NCI-H460 (cell line): ENCODE measurements at regions not wholly inside any gene's neighbourhood (a gene's known extent, or its start where the extent isn't known, plus 50 kb on each side); places are given as distances from the start of the nearest gene placed in this dataset.
"Not testable (repeated sequence)": the region's sequence is repeated elsewhere in the genome, so short reads cannot be mapped to it uniquely, and the experiment has no call there.

ENCODE experiments used
- DNase-seq: peaks from one replicate; pipeline ENCODE4 v3.0.0-alpha.2; 2016; ENCODE audit warnings: low read depth; ENCODE audit errors: extremely low read depth

GRCh38 chr22:49660794-49661781 lies 166.6 kb downstream of the BRD1 start:
- no peak for DNase-seq

- no peak for DNase-seq
These were observed 167.4 kb downstream of the BRD1 start for GRCh38 chr22:49660321-49660720.

DNA sequence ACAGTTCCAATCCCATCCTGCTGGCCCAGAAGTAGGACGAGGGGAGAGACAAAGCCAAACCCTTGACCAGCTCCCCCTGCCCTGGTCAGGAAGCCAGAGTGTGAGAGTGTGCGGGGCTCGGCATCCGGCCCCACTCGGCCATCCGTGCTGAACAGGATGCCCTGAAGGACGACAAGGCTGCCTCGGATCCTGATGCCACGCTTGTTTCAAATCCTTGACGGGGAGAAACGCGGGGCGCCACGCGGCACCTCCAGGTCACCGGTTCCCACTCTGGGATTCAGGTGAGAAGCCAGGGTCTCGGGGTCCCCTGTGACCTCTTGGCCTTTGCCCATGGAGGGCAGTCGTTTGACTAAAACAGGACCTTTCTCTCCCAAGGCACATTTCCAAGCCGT lies 167.8 kb downstream of the BRD1 start:
- DNase-seq, result no peak

- DNase-seq, result no peak
These were observed 168.3 kb downstream of the BRD1 start for GRCh38 chr22:49659281-49659923.

GRCh38 chr22:49658902-49659280 lies 168.8 kb downstream of the BRD1 start:
- DNase-seq, result no peak

DNA sequence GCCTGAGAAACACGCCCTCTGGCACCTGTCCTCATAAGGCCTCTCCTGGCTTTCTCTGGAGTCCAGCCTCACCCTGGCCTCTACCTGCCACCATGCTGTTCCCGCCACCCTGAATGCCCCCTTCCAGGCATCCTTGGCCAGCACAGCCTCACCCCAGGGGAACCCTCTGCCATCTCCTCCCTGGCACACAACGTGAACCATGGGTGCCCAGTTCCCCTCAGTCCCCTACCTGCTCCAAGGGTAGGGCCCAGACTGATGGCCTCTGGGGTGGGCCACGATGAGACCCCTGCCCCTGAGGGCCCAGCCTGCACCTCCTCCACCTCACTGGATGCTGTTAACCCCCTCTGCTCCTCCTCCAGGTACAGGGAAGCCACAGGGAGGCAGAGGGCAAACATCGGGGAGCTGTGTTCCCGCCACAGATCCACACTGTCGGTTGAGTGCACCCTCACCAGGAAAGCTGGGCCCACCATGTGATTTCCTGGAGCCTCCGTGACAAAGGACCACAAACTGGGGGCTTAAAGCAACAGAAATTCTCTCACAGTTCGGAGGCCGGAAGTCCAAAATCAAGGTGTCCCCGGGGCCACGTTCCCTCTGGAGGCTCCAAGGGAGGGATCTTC lies 169.6 kb downstream of the BRD1 start:
- DNase-seq, result no peak

DNA sequence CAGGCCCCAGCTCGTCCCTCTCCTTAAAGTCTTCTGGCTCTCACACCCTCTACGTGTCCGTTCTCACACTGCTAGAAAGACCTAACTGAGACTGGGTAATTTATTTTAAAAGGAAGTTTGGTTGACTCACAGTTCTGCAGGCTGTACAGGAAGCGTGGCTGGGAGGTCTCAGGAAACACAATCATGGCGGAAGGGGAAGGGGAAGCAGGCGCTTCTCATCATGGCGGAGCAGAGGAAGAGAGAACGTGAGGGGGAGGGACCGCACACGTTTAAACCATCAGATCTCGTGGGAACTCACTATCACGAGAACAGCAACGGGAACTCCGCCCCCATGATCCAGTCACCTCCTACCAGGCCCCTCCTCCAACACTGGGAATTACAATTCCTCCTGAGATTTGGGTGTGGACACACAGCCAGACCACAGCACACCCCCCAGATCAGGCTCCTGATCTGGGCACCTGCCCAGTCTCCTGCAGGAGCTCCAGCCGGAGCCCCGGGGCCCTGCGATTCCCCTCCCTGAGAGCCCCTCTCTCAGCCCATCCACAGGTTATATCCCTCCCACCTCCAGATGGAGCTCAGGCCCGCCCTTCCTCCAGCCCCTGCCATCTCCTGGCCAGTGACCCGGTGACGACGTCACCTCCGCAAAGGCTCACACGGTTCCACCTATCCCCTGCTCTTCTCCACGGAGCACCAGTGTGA lies 170.2 kb downstream of the BRD1 start:
- DNase-seq, result no peak

DNA sequence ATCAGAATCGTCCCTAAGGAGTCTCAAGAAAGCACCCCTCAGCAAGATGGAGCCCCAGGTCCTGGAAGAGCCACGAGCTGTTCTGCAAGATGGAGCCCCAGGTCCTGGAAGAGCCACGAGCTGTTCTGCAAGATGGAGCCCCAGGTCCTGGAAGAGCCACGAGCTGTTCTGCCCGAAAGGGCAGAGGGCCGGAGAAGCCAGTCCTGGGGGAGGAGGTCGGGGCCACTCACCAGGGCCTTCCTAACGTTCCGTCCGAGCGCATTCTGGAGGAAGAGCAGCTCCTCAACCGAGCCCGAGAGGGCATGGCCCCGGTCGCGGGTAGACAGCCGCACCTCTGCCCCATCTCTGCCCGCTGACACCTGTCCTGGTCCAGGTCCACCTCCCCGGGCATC lies 170.8 kb downstream of the BRD1 start:
- not testable (repeated sequence) for DNase-seq

GRCh38 chr22:49656291-49656851 lies 171.3 kb downstream of the BRD1 start:
- DNase-seq, result no peak

- no peak for DNase-seq
These were observed 172.4 kb downstream of the BRD1 start for GRCh38 chr22:49655168-49655812.

DNA sequence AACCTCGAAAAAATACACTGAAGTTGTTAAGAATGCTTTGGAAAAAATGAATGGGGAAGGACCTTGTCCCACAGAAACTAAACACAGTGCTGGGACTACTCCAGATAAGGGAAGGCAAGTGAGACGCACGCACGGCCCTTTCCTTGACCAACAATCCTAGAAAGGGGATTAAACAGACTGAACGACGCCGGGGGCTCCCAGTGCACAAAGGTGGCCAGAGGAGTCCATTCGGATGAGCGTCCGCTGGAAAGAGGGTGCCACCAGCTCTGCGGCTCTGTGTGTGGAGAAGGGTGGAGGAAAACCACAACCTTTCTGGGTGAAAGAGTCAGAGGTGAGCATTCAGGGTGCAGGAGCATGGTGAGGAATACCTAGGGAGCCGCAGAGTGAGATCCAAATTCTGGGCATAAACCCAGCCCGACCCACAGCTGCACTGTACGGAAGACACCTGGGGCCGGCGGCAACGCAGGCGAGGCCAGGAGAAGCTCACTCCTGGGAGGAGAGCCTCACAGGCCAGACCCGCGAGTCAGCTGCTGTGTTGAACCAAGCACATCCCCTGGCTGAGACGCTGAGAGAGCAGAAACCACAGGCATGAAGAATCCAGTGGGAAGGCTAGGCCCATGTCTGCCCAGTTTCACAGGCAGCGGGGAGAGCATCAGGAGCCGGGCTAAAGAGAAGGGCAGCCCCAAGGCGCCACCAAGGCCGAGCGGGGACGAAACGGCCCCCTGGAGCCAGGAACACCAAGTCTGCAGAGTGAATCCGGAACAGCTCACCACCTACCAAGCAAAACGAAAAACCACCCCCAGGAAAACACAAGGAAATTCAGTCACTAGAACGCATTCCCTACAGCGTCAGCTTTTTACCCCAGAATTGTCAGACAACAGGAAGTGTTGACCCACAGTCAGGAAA lies 177.1 kb downstream of the BRD1 start:
- no peak for DNase-seq

- no peak for DNase-seq
These were observed 178.3 kb downstream of the BRD1 start for GRCh38 chr22:49649166-49650068.

DNA sequence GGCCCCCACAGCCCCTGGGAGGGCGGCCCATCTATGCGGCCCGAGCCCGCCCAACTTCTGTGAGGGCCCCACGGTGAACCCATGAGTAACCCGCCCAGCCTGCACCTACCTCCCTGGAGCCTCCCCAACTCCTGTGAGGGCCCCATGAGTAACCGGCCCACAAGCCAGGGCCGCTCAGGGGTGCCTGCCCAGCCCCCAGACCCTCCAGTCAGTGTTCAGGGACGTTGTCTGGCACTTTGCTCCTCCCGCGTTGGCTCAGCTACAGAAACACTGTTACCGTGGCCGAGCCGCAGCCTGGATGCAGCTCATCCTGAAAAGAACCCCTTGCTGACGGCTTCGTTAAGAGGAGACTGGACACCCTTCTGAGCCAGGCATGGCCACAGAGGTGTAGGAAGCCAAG lies 179.6 kb downstream of the BRD1 start:
- no peak for DNase-seq

DNA sequence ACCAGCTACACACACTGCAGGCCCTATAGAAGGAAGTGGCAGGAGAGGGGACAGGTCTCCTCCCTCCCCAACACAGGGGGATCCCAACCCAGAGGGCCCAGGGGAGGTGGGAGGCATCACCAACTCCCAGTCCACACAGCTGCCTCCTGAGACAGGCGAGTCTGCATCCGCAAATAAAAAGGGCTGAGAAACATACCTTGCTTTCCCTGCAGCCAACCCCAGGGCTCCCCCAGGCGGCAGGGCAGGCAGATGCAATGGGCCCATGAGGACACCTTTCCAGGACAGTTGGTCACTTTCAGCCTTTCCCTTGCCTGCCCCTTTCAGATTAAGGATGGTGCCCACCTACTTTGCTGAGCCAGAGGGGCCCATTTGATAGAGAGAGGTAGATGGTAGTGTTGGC lies 180.0 kb downstream of the BRD1 start:
- DNase-seq, result no peak

GRCh38 chr22:49646876-49647275 lies 180.8 kb downstream of the BRD1 start:
- no peak for DNase-seq

GRCh38 chr22:49645791-49646550 lies 181.7 kb downstream of the BRD1 start:
- DNase-seq, result no peak

DNA sequence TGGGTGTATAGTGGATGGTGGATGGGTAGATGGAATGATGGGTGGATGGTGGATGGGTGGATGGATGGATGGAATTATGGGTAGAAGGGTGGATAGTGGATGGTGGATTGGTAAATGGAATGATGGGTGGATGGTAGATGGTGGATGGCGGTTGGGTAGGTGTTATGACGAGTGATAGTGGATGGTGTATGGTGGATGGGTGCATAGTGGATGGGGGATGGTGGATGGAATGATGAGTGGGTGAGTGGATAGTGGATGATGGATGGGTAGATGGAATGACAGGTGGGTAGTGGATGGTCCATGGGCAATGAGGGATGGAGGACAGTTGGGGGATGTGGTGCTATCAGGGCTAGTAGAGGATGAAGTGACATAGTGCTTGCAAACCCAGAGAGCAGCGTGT lies 182.4 kb downstream of the BRD1 start:
- DNase-seq, result no peak
